ENCODE measurements at regions not wholly inside any gene's neighbourhood (a gene's known extent, or its start where the extent isn't known, plus 50 kb on each side); places are given as distances from the start of the nearest gene placed in this dataset.

GRCh38 chr9:109857336-109857735 lies 77.3 kb downstream of the PALM2AKAP2 start:
- Mint-ChIP-seq H3K9me3 (ENCODE audit: low read depth, unreplicated experiment) (no peaks in the 10 kb centered on the region), H3K4me3 (ENCODE audit: low read depth, unreplicated experiment) (no peak overlapping the region), H3K27ac (ENCODE audit: unreplicated experiment) (no peak overlapping the region), H3K36me3 (ENCODE audit: insufficient read depth, unreplicated experiment) (no peaks in the 10 kb centered on the region), H3K4me1 (ENCODE audit: low read depth, unreplicated experiment) (no peaks in the 10 kb centered on the region), H3K27me3 (ENCODE audit: unreplicated experiment) (peaks cover 23% of the 10 kb centered on the region)
- no TSS peak for BruUV-seq (replicated peaks)
- CTCF ChIA-PET: no interaction called here
- intact Hi-C loops (cut with micrococcal nuclease; ENCODE audit: unreplicated experiment): no loop called here
- TF ChIP-seq, protein P1, sequence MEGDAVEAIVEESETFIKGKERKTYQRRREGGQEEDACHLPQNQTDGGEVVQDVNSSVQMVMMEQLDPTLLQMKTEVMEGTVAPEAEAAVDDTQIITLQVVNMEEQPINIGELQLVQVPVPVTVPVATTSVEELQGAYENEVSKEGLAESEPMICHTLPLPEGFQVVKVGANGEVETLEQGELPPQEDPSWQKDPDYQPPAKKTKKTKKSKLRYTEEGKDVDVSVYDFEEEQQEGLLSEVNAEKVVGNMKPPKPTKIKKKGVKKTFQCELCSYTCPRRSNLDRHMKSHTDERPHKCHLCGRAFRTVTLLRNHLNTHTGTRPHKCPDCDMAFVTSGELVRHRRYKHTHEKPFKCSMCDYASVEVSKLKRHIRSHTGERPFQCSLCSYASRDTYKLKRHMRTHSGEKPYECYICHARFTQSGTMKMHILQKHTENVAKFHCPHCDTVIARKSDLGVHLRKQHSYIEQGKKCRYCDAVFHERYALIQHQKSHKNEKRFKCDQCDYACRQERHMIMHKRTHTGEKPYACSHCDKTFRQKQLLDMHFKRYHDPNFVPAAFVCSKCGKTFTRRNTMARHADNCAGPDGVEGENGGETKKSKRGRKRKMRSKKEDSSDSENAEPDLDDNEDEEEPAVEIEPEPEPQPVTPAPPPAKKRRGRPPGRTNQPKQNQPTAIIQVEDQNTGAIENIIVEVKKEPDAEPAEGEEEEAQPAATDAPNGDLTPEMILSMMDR (IDR thresholded peaks at IDR 0.05; ENCODE audit: unreplicated experiment): no peak
- DNase-seq: no peak

- Mint-ChIP-seq H3K27ac (ENCODE audit: unreplicated experiment) (no peak overlapping the region), H3K27me3 (ENCODE audit: unreplicated experiment) (peaks cover 13% of the 10 kb centered on the region), H3K4me1 (ENCODE audit: low read depth, unreplicated experiment) (no peaks in the 10 kb centered on the region), H3K4me3 (ENCODE audit: low read depth, unreplicated experiment) (no peak overlapping the region), H3K36me3 (ENCODE audit: insufficient read depth, unreplicated experiment) (no peaks in the 10 kb centered on the region), H3K9me3 (ENCODE audit: low read depth, unreplicated experiment) (no peaks in the 10 kb centered on the region)
- CTCF ChIA-PET: no interaction called here
- TF ChIP-seq, protein P1 (IDR thresholded peaks at IDR 0.05; ENCODE audit: unreplicated experiment): no peak
- no peak for DNase-seq
- intact Hi-C loops (cut with micrococcal nuclease; ENCODE audit: unreplicated experiment): no loop called here
- BruUV-seq (replicated peaks): no TSS peak
Measured at GRCh38 chr9:109859447-109859846, 79.4 kb downstream of the PALM2AKAP2 start.

- no peaks in the 10 kb centered on the region for H3K36me3 Mint-ChIP-seq (ENCODE audit: insufficient read depth, unreplicated experiment)
- no peak for DNase-seq
- no TSS peak for BruUV-seq (replicated peaks)
- TF ChIP-seq, protein P1 (IDR thresholded peaks at IDR 0.05; ENCODE audit: unreplicated experiment): no peak
- intact Hi-C loops (cut with micrococcal nuclease; ENCODE audit: unreplicated experiment): no loop called here
- peaks cover 13% of the 10 kb centered on the region for H3K27me3 Mint-ChIP-seq (ENCODE audit: unreplicated experiment)
- H3K27ac Mint-ChIP-seq (ENCODE audit: unreplicated experiment): no peak overlapping the region
- H3K9me3 Mint-ChIP-seq (ENCODE audit: low read depth, unreplicated experiment): no peaks in the 10 kb centered on the region
- CTCF ChIA-PET: no interaction called here
- no peak overlapping the region for H3K4me3 Mint-ChIP-seq (ENCODE audit: low read depth, unreplicated experiment)
- H3K4me1 Mint-ChIP-seq (ENCODE audit: low read depth, unreplicated experiment): no peaks in the 10 kb centered on the region
Measured at GRCh38 chr9:109860521-109860920, 80.5 kb downstream of the PALM2AKAP2 start.

DNA sequence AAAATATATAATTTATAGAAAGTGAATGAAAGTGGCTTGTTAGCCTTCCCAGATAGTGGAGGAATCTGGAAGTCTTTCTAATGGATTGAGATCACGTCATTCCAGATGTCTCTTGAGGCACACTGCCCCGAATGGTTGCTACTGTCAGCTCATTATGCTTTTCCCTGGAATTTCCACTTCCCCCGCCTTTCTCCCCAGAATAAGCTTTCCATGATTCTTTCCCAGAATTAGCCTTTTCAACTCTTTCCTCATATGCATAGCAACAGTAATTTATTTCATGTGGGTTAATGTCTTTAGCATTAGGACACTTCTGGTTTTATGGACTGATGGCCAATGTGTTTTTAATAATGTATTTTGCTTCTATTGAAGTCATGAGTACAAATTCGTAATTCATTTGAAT lies 81.5 kb downstream of the PALM2AKAP2 start:
- Mint-ChIP-seq H3K27ac (ENCODE audit: unreplicated experiment) (no peak overlapping the region), H3K4me3 (ENCODE audit: low read depth, unreplicated experiment) (no peak overlapping the region), H3K36me3 (ENCODE audit: insufficient read depth, unreplicated experiment) (no peaks in the 10 kb centered on the region), H3K27me3 (ENCODE audit: unreplicated experiment) (peaks cover 13% of the 10 kb centered on the region), H3K9me3 (ENCODE audit: low read depth, unreplicated experiment) (no peaks in the 10 kb centered on the region), H3K4me1 (ENCODE audit: low read depth, unreplicated experiment) (no peaks in the 10 kb centered on the region)
- intact Hi-C loops (cut with micrococcal nuclease; ENCODE audit: unreplicated experiment): no loop called here
- BruUV-seq (replicated peaks): no TSS peak
- CTCF ChIA-PET: no interaction called here
- TF ChIP-seq, protein P1 (IDR thresholded peaks at IDR 0.05; ENCODE audit: unreplicated experiment): no peak
- no peak for DNase-seq

GRCh38 chr9:109861918-109862317 lies 81.9 kb downstream of the PALM2AKAP2 start:
- H3K27ac Mint-ChIP-seq (ENCODE audit: unreplicated experiment): no peak overlapping the region
- H3K4me3 Mint-ChIP-seq (ENCODE audit: low read depth, unreplicated experiment): no peak overlapping the region
- no TSS peak for BruUV-seq (replicated peaks)
- no peaks in the 10 kb centered on the region for H3K4me1 Mint-ChIP-seq (ENCODE audit: low read depth, unreplicated experiment)
- H3K9me3 Mint-ChIP-seq (ENCODE audit: low read depth, unreplicated experiment): no peaks in the 10 kb centered on the region
- no peak for DNase-seq
- TF ChIP-seq, protein P1 (IDR thresholded peaks at IDR 0.05; ENCODE audit: unreplicated experiment): no peak
- intact Hi-C loops (cut with micrococcal nuclease; ENCODE audit: unreplicated experiment): no loop called here
- CTCF ChIA-PET: no interaction called here
- H3K36me3 Mint-ChIP-seq (ENCODE audit: insufficient read depth, unreplicated experiment): no peaks in the 10 kb centered on the region
- H3K27me3 Mint-ChIP-seq (ENCODE audit: unreplicated experiment): peaks cover 15% of the 10 kb centered on the region
